Fibroblast of skin of abdomen (primary cell): ENCODE measurements at regions not wholly inside any gene's neighbourhood (a gene's known extent, or its start where the extent isn't known, plus 50 kb on each side); places are given as distances from the start of the nearest gene placed in this dataset.
"Not testable (repeated sequence)": the region's sequence is repeated elsewhere in the genome, so short reads cannot be mapped to it uniquely, and the experiment has no call there.

Experiments used
- DNase-seq: peaks from one replicate; pipeline ENCODE4 v3.0.0-alpha.2; 2013

- no peak for DNase-seq
Measured at GRCh38 chr10:36038316-36038955, 396.3 kb upstream of the FZD8 start.

GRCh38 chr10:36036137-36036536 lies 394.0 kb upstream of the FZD8 start:
- DNase-seq, result no peak

GRCh38 chr10:36033808-36034207 lies 391.7 kb upstream of the FZD8 start:
- no peak for DNase-seq

- no peak for DNase-seq
Measured at GRCh38 chr10:36030516-36030915, 388.4 kb upstream of the FZD8 start.

- DNase-seq, result peak; percentile 20
Measured at GRCh38 chr10:36026656-36027390, 384.7 kb upstream of the FZD8 start.

GRCh38 chr10:36026081-36026480 lies 384.0 kb upstream of the FZD8 start:
- DNase-seq, result no peak

- peak; percentile 69 for DNase-seq
Measured at GRCh38 chr10:36023939-36024338, 381.8 kb upstream of the FZD8 start.

GRCh38 chr10:36021096-36021495 lies 379.0 kb upstream of the FZD8 start:
- no peak for DNase-seq

- DNase-seq, result no peak
Measured at GRCh38 chr10:36019749-36020148, 377.7 kb upstream of the FZD8 start.

GRCh38 chr10:36018996-36019395 lies 376.9 kb upstream of the FZD8 start:
- DNase-seq, result no peak

GRCh38 chr10:36017137-36017536 lies 375.0 kb upstream of the FZD8 start:
- DNase-seq, result no peak

GRCh38 chr10:36007369-36007768 lies 365.3 kb upstream of the FZD8 start:
- DNase-seq, result no peak

- DNase-seq, result no peak
Measured at GRCh38 chr10:36003688-36004087, 361.6 kb upstream of the FZD8 start.

GRCh38 chr10:36003031-36003600 lies 361.0 kb upstream of the FZD8 start:
- DNase-seq, result no peak

- no peak for DNase-seq
Measured at GRCh38 chr10:36002445-36002844, 360.3 kb upstream of the FZD8 start.

GRCh38 chr10:36000754-36001153 lies 358.7 kb upstream of the FZD8 start:
- DNase-seq, result not testable (repeated sequence)

GRCh38 chr10:35998026-35998425 lies 355.9 kb upstream of the FZD8 start:
- no peak for DNase-seq

GRCh38 chr10:35995485-35995884 lies 353.4 kb upstream of the FZD8 start:
- DNase-seq, result no peak

GRCh38 chr10:35993591-35994515 lies 351.8 kb upstream of the FZD8 start:
- no peak for DNase-seq

- DNase-seq, result no peak
Measured at GRCh38 chr10:35992107-35992506, 350.0 kb upstream of the FZD8 start.

GRCh38 chr10:35986756-35987502 lies 344.8 kb upstream of the FZD8 start:
- DNase-seq, result no peak

- no peak for DNase-seq
Measured at GRCh38 chr10:35979116-35979515, 337.0 kb upstream of the FZD8 start.
